Rectal smooth muscle tissue (tissue), 1 donor: ENCODE measurements at regions not wholly inside any gene's neighbourhood (a gene's known extent, or its start where the extent isn't known, plus 50 kb on each side); places are given as distances from the start of the nearest gene placed in this dataset.
A peak's percentile ranks its signal among the peaks of the same experiment; 100 is the strongest.
"Not testable (repeated sequence)": the region's sequence is repeated elsewhere in the genome, so short reads cannot be mapped to it uniquely, and the experiment has no call there.

Experiments
- H3K27ac ChIP-seq: one replicate; pipeline ENCODE4 v1.7.0; 2013; ENCODE audit warnings: low read depth, low read length, inconsistent platforms
- H3K27me3 ChIP-seq: one replicate; pipeline ENCODE4 v1.7.0; 2013; ENCODE audit warnings: low read length; ENCODE audit not compliant: control insufficient read depth, insufficient read depth
- H3K36me3 ChIP-seq: one replicate; pipeline ENCODE4 v1.7.0; 2013; ENCODE audit warnings: low read length; ENCODE audit not compliant: control insufficient read depth, insufficient read depth
- H3K4me1 ChIP-seq: one replicate; pipeline ENCODE4 v1.7.0; 2013; ENCODE audit warnings: low read length; ENCODE audit not compliant: control insufficient read depth, insufficient read depth
- H3K4me3 ChIP-seq: one replicate; pipeline ENCODE4 v1.7.0; 2013; ENCODE audit warnings: low read length
- H3K9ac ChIP-seq: one replicate; pipeline ENCODE4 v1.7.0; 2013; ENCODE audit warnings: low read length

GRCh38 chr2:7094231-7094741 lies 177.1 kb downstream of the RNF144A start:
- no peak overlapping the region for H3K9ac ChIP-seq
- H3K4me1 ChIP-seq, result peaks cover 2% of the 10 kb centered on the region
- no peaks in the 10 kb centered on the region for H3K36me3 ChIP-seq
- no peak overlapping the region for H3K4me3 ChIP-seq
- no peak overlapping the region for H3K27ac ChIP-seq
- no peaks in the 10 kb centered on the region for H3K27me3 ChIP-seq

GRCh38 chr2:7096726-7097352 lies 179.6 kb downstream of the RNF144A start:
- no peaks in the 10 kb centered on the region for H3K27me3 ChIP-seq
- no peak overlapping the region for H3K4me3 ChIP-seq
- no peak overlapping the region for H3K27ac ChIP-seq
- no peak overlapping the region for H3K9ac ChIP-seq
- H3K4me1 ChIP-seq, result peaks cover 2% of the 10 kb centered on the region
- no peaks in the 10 kb centered on the region for H3K36me3 ChIP-seq

- Histone ChIP-seq H3K27ac (no peak overlapping the region), H3K4me3 (peak overlapping the region; percentile 38), H3K27me3 (no peaks in the 10 kb centered on the region), H3K9ac (no peak overlapping the region), H3K36me3 (no peaks in the 10 kb centered on the region), H3K4me1 (peaks cover 2% of the 10 kb centered on the region)
Observed at GRCh38 chr2:7097353-7097895, 180.2 kb downstream of the RNF144A start.

- no peaks in the 10 kb centered on the region for H3K27me3 ChIP-seq
- H3K27ac ChIP-seq, result no peak overlapping the region
- H3K4me1 ChIP-seq, result peaks cover 2% of the 10 kb centered on the region
- H3K4me3 ChIP-seq, result no peak overlapping the region
- H3K9ac ChIP-seq, result no peak overlapping the region
- H3K36me3 ChIP-seq, result no peaks in the 10 kb centered on the region
Observed at GRCh38 chr2:7098816-7099215, 181.6 kb downstream of the RNF144A start.

- H3K9ac ChIP-seq, H3K27me3 ChIP-seq, H3K27ac ChIP-seq, H3K4me1 ChIP-seq, H3K4me3 ChIP-seq, H3K36me3 ChIP-seq: not testable (repeated sequence)
Observed at GRCh38 chr2:7099687-7100086, 182.5 kb downstream of the RNF144A start.

- Histone ChIP-seq H3K4me1 (no peaks in the 10 kb centered on the region), H3K27ac (no peak overlapping the region), H3K36me3 (no peaks in the 10 kb centered on the region), H3K27me3 (no peaks in the 10 kb centered on the region), H3K4me3 (no peak overlapping the region), H3K9ac (no peak overlapping the region)
Observed at GRCh38 chr2:7102826-7103225, 185.6 kb downstream of the RNF144A start.

GRCh38 chr2:7108792-7109532 lies 191.8 kb downstream of the RNF144A start:
- no peak overlapping the region for H3K27ac ChIP-seq
- no peak overlapping the region for H3K9ac ChIP-seq
- no peak overlapping the region for H3K4me3 ChIP-seq
- no peaks in the 10 kb centered on the region for H3K4me1 ChIP-seq
- H3K36me3 ChIP-seq, result no peaks in the 10 kb centered on the region
- H3K27me3 ChIP-seq, result no peaks in the 10 kb centered on the region

GRCh38 chr2:7109533-7109885 lies 192.3 kb downstream of the RNF144A start:
- H3K4me3 ChIP-seq, result no peak overlapping the region
- H3K27me3 ChIP-seq, result no peaks in the 10 kb centered on the region
- H3K36me3 ChIP-seq, result no peaks in the 10 kb centered on the region
- no peak overlapping the region for H3K9ac ChIP-seq
- H3K27ac ChIP-seq, result no peak overlapping the region
- no peaks in the 10 kb centered on the region for H3K4me1 ChIP-seq

GRCh38 chr2:7111626-7112025 lies 194.4 kb downstream of the RNF144A start:
- Histone ChIP-seq H3K36me3 (no peaks in the 10 kb centered on the region), H3K27ac (no peak overlapping the region), H3K4me1 (no peaks in the 10 kb centered on the region), H3K9ac (no peak overlapping the region), H3K4me3 (no peak overlapping the region), H3K27me3 (no peaks in the 10 kb centered on the region)

- no peaks in the 10 kb centered on the region for H3K4me1 ChIP-seq
Observed at GRCh38 chr2:7115364-7115763, 198.2 kb downstream of the RNF144A start.

GRCh38 chr2:7115906-7116305 lies 198.7 kb downstream of the RNF144A start:
- H3K27me3 ChIP-seq, result no peaks in the 10 kb centered on the region
- H3K9ac ChIP-seq, result no peak overlapping the region
- H3K36me3 ChIP-seq, result no peaks in the 10 kb centered on the region
- no peak overlapping the region for H3K27ac ChIP-seq
- H3K4me1 ChIP-seq, result no peaks in the 10 kb centered on the region
- no peak overlapping the region for H3K4me3 ChIP-seq

More at GRCh38 chr2:7115364-7115763, 198.2 kb downstream of the RNF144A start:
- Histone ChIP-seq H3K36me3 (no peaks in the 10 kb centered on the region), H3K27ac (no peak overlapping the region), H3K9ac (no peak overlapping the region), H3K27me3 (no peaks in the 10 kb centered on the region), H3K4me3 (no peak overlapping the region)

GRCh38 chr2:7116511-7116910 lies 199.3 kb downstream of the RNF144A start:
- Histone ChIP-seq H3K4me1 (no peaks in the 10 kb centered on the region), H3K36me3 (no peaks in the 10 kb centered on the region), H3K9ac (no peak overlapping the region), H3K27ac (no peak overlapping the region), H3K27me3 (no peaks in the 10 kb centered on the region), H3K4me3 (no peak overlapping the region)
